Trophoblast cell (in vitro differentiated cells and primary cell): ENCODE measurements at regions not wholly inside any gene's neighbourhood (a gene's known extent, or its start where the extent isn't known, plus 50 kb on each side); places are given as distances from the start of the nearest gene placed in this dataset.

Experiments
- DNase-seq, 2 donors: peaks; one replicate each; pipeline ENCODE4 v3.0.0-alpha.2; 2016
- H2AFZ ChIP-seq: 2 replicates; pipeline ENCODE4 v1.6.1; 2013; ENCODE audit warnings: low read length, moderate library complexity, mild to moderate bottlenecking; ENCODE audit not compliant: insufficient read depth, poor library complexity
- H2AK5ac ChIP-seq: 2 replicates; pipeline ENCODE4 v1.6.1; 2013; ENCODE audit warnings: mild to moderate bottlenecking, low read length
- H2BK120ac ChIP-seq: 2 replicates; pipeline ENCODE4 v1.6.1; 2013; ENCODE audit warnings: low read length, mild to moderate bottlenecking, moderate library complexity; ENCODE audit not compliant: insufficient read depth, poor library complexity
- H2BK12ac ChIP-seq: 2 replicates; pipeline ENCODE4 v1.6.1; 2013; ENCODE audit warnings: mild to moderate bottlenecking, low read length, moderate library complexity
- H2BK5ac ChIP-seq: 2 replicates; pipeline ENCODE4 v1.6.1; 2013; ENCODE audit warnings: low read length, low read depth, moderate library complexity, mild to moderate bottlenecking; ENCODE audit not compliant: poor library complexity
- H3K14ac ChIP-seq: 2 replicates; pipeline ENCODE4 v1.6.1; 2013; ENCODE audit warnings: mild to moderate bottlenecking, low read length
- H3K18ac ChIP-seq: 2 replicates; pipeline ENCODE4 v1.6.1; 2013; ENCODE audit warnings: mild to moderate bottlenecking, low read length
- H3K23ac ChIP-seq: 2 replicates; pipeline ENCODE4 v1.6.1; 2013; ENCODE audit warnings: low read length
- H3K27ac ChIP-seq: 2 replicates; pipeline ENCODE4 v1.5.1; 2013; ENCODE audit warnings: low read depth, mild to moderate bottlenecking, inconsistent platforms, low read length, moderate library complexity
- H3K27me3 ChIP-seq: 2 replicates; pipeline ENCODE4 v1.6.1; 2013; ENCODE audit warnings: inconsistent platforms, mild to moderate bottlenecking, low read length, moderate library complexity; ENCODE audit not compliant: insufficient read depth
- H3K36me3 ChIP-seq, 2 experiments: 1 replicate in 1 of 2; 2 replicates in 1 of 2; pipeline ENCODE4 v1.6.1; 2013; ENCODE audit warnings: low read length in 2 of 2, mild to moderate bottlenecking in 2 of 2, moderate library complexity in 1 of 2; ENCODE audit not compliant: insufficient read depth in 2 of 2, control insufficient read depth in 1 of 2
- H3K4ac ChIP-seq: 2 replicates; pipeline ENCODE4 v1.6.1; 2013; ENCODE audit warnings: low read depth, mild to moderate bottlenecking, low read length, moderate library complexity
- H3K4me1 ChIP-seq, 2 experiments: 1 replicate in 1 of 2; 2 replicates in 1 of 2; pipeline ENCODE4 v1.6.1; 2013; ENCODE audit warnings: low read length in 2 of 2, mild to moderate bottlenecking in 2 of 2, moderate library complexity in 1 of 2; ENCODE audit not compliant: insufficient read depth in 2 of 2, control insufficient read depth in 1 of 2
- H3K4me2 ChIP-seq: 2 replicates; pipeline ENCODE4 v1.6.1; 2013; ENCODE audit warnings: inconsistent platforms, mild to moderate bottlenecking, low read length, moderate library complexity
- H3K4me3 ChIP-seq: 2 replicates; pipeline ENCODE4 v1.5.1; 2013; ENCODE audit warnings: mild to moderate bottlenecking, low read depth, low read length, inconsistent platforms
- H3K79me1 ChIP-seq: one replicate; pipeline ENCODE4 v1.6.1; 2013; ENCODE audit warnings: low read length
- H3K79me2 ChIP-seq: 2 replicates; pipeline ENCODE4 v1.6.1; 2013; ENCODE audit warnings: low read length, mild to moderate bottlenecking; ENCODE audit not compliant: control insufficient read depth, insufficient read depth, poor library complexity
- H3K9ac ChIP-seq: 2 replicates; pipeline ENCODE4 v1.6.1; 2013; ENCODE audit warnings: mild to moderate bottlenecking, low read length
- H3K9me3 ChIP-seq: 2 replicates; pipeline ENCODE4 v1.6.1; 2013; ENCODE audit warnings: low read depth, mild to moderate bottlenecking, control low read depth, inconsistent platforms, low read length; ENCODE audit not compliant: insufficient read depth
- H4K12ac ChIP-seq: 2 replicates; pipeline ENCODE4 v1.6.1; 2013; ENCODE audit warnings: low read depth, mild to moderate bottlenecking, low read length, moderate library complexity
- H4K8ac ChIP-seq: 2 replicates; pipeline ENCODE4 v1.6.1; 2013; ENCODE audit warnings: low read depth, mild to moderate bottlenecking, low read length, moderate library complexity
- H4K91ac ChIP-seq: one replicate; pipeline ENCODE4 v1.6.1; 2013; ENCODE audit warnings: low read depth, mild to moderate bottlenecking, low read length, moderate library complexity
- WGBS: extraction: QIAGEN DNeasy Blood & Tissue Kit; methylation state at CpG from one replicate; pipeline ENCODE4 v1.1.7; 2013; ENCODE audit warnings: missing lambda C conversion rate; ENCODE audit not compliant: insufficient read length, insufficient coverage; ENCODE audit errors: extremely low coverage; 5-methylcytosine and 5-hydroxymethylcytosine counted together

GRCh38 chr6:84860509-84860908 lies 96.1 kb upstream of the TBX18 start:
- Histone ChIP-seq H2BK12ac (no peak overlapping the region), H3K4ac (no peak overlapping the region), H2AFZ (no peak overlapping the region), H2BK120ac (no peak overlapping the region), H2AK5ac (no peak overlapping the region), H3K36me3 (no peaks in the 10 kb centered on the region), H4K91ac (no peak overlapping the region), H3K23ac (no peak overlapping the region), H4K12ac (no peak overlapping the region), H3K79me2 (no peaks in the 10 kb centered on the region), H3K9ac (no peak overlapping the region), H2BK5ac (no peak overlapping the region), H3K27ac (no peak overlapping the region), H3K18ac (no peak overlapping the region), H3K4me3 (no peak overlapping the region), H3K9me3 (no peaks in the 10 kb centered on the region), H3K79me1 (no peaks in the 10 kb centered on the region), H3K27me3 (no peaks in the 10 kb centered on the region), H4K8ac (no peak overlapping the region), H3K14ac (no peak overlapping the region), H3K4me2 (no peak overlapping the region), H3K4me1 (no peaks in the 10 kb centered on the region)
- no CpG with 5 or more reads among the region's 6 CpGs for WGBS
- DNase-seq = no peak

DNA sequence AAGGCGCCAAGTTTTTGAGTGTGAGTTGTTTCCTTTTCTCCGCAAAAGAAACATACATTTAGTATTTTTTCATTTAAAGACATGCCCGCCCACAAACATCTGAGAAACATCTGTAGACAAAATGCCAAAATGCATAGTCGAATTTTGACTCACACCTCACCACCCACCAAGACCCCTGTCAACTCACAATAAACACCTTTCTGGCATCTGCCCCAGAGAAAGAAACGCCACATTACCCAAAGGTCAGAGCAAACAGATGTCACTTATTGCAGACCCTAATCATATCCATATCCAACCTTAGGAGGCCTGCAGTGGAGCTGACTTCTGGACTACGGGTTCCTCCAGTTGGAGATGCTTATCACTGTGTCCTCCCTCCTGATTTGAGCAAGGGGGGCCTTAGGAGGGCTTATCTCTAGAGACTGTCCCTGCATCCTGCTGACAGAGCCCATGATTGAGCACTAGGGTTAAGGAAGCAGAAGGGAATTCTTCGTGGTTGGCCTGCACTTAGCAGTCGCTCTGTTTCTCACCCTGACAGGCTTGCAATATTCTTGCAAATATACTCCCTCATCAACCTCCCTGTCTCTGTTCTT lies 90.5 kb upstream of the TBX18 start:
- Histone ChIP-seq H3K27ac (no peak overlapping the region), H3K4me1 (no peaks in the 10 kb centered on the region), H2BK120ac (no peak overlapping the region), H3K79me2 (no peaks in the 10 kb centered on the region), H2BK5ac (no peak overlapping the region), H3K14ac (no peak overlapping the region), H4K12ac (no peak overlapping the region), H4K8ac (no peak overlapping the region), H3K4ac (no peak overlapping the region), H3K4me3 (no peak overlapping the region), H3K79me1 (no peaks in the 10 kb centered on the region), H4K91ac (no peak overlapping the region), H3K9me3 (no peaks in the 10 kb centered on the region), H3K36me3 (no peaks in the 10 kb centered on the region), H2AFZ (no peak overlapping the region), H2BK12ac (no peak overlapping the region), H3K23ac (no peak overlapping the region), H3K9ac (no peak overlapping the region), H3K27me3 (no peaks in the 10 kb centered on the region), H3K4me2 (no peak overlapping the region), H3K18ac (no peak overlapping the region), H2AK5ac (no peak overlapping the region)
- no peak for DNase-seq
- WGBS = no CpG with 5 or more reads among the region's 8 CpGs

GRCh38 chr6:84853901-84854300 lies 89.5 kb upstream of the TBX18 start:
- no peak overlapping the region for H2BK12ac ChIP-seq
- no peak overlapping the region for H3K27ac ChIP-seq
- no peaks in the 10 kb centered on the region for H3K36me3 ChIP-seq

DNA sequence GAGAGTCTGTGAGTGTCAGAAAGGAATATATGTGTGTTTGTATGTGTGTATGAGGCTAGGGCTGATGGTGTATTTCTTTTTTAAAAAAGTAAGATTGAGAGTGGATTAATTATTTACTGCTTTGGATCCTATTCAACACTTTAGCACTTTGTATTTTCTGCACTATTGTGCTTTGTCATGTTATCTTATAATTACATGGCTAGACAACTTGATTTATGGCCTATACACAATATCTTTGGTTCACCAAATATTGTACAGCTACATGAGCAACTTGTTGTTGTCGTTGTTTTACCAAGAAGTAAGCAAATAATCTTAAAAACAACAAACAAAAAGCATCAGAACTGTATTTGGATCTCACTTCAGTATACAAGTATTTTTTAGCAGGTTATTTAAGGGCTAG lies 84.6 kb upstream of the TBX18 start:
- H2BK5ac ChIP-seq = no peak overlapping the region
- no peak overlapping the region for H3K23ac ChIP-seq
- H4K8ac ChIP-seq = no peak overlapping the region

More at GRCh38 chr6:84853901-84854300, 89.5 kb upstream of the TBX18 start:
- Histone ChIP-seq H2AK5ac (no peak overlapping the region), H4K12ac (no peak overlapping the region), H3K79me1 (no peaks in the 10 kb centered on the region), H3K4me1 (no peaks in the 10 kb centered on the region), H3K18ac (no peak overlapping the region), H3K27me3 (no peaks in the 10 kb centered on the region), H3K79me2 (no peaks in the 10 kb centered on the region), H3K23ac (no peak overlapping the region), H3K4ac (no peak overlapping the region), H3K4me3 (no peak overlapping the region), H3K4me2 (no peak overlapping the region), H2BK5ac (no peak overlapping the region), H4K91ac (no peak overlapping the region), H3K14ac (no peak overlapping the region), H2BK120ac (no peak overlapping the region), H3K9me3 (no peaks in the 10 kb centered on the region), H2AFZ (no peak overlapping the region), H3K9ac (no peak overlapping the region), H4K8ac (no peak overlapping the region)
- DNase-seq = no peak

More for the DNA sequence above, 84.6 kb upstream of the TBX18 start:
- Histone ChIP-seq H3K79me1 (no peaks in the 10 kb centered on the region), H3K4me2 (no peak overlapping the region), H3K27me3 (no peaks in the 10 kb centered on the region), H3K18ac (no peak overlapping the region), H4K12ac (no peak overlapping the region), H2AK5ac (no peak overlapping the region), H3K4me1 (no peaks in the 10 kb centered on the region), H3K79me2 (no peaks in the 10 kb centered on the region), H3K9me3 (no peaks in the 10 kb centered on the region), H3K27ac (no peak overlapping the region), H3K4ac (no peak overlapping the region), H2AFZ (no peak overlapping the region), H2BK12ac (no peak overlapping the region), H3K14ac (no peak overlapping the region), H3K9ac (no peak overlapping the region), H3K4me3 (no peak overlapping the region), H3K36me3 (no peaks in the 10 kb centered on the region), H2BK120ac (no peak overlapping the region), H4K91ac (no peak overlapping the region)
- no peak for DNase-seq
- no CpG with 5 or more reads among the region's 1 CpG for WGBS
